DOHH2 (cell line): ENCODE measurements at regions not wholly inside any gene's neighbourhood (a gene's known extent, or its start where the extent isn't known, plus 50 kb on each side); places are given as distances from the start of the nearest gene placed in this dataset.

ENCODE experiments used
- CTCF ChIP-seq: fragments of 200-600 bp; sonication (generic); IDR thresholded peaks from one replicate; pipeline ENCODE4 v1.5.1; 2014; ENCODE audit warnings: antibody characterized with exemption, mild to moderate bottlenecking, low read depth, low read length; ENCODE audit not compliant: poor library complexity, severe bottlenecking
- EZH2phosphoT487 ChIP-seq: fragments of 200-600 bp; sonication (generic); IDR thresholded peaks from 2 replicates; pipeline ENCODE4 v1.6.1; 2017; ENCODE audit warnings: borderline replicate concordance, mild to moderate bottlenecking, antibody characterized with exemption, low read length, moderate library complexity, mixed read lengths

GRCh38 chr6:130565696-130566095, 199.9 kb downstream of the TMEM200A start:
- no peak for TF ChIP-seq CTCF
- no peak for TF ChIP-seq EZH2phosphoT487
